Adrenal gland (tissue), 9 donors: ENCODE measurements at regions not wholly inside any gene's neighbourhood (a gene's known extent, or its start where the extent isn't known, plus 50 kb on each side); places are given as distances from the start of the nearest gene placed in this dataset.

ENCODE experiments used
- DNase-seq, 7 donors: peaks; one replicate each; pipeline ENCODE4 v3.0.0-alpha.2; 2019 to 2020
- H3K27ac ChIP-seq, 5 donors: fragments of 200-600 bp; sonication (generic) in 4 of 5; 1 replicate in 3 of 5; 2 replicates in 2 of 5; pipeline versions ENCODE4 v1.5.1 to v1.8.0; 2016 to 2020; ENCODE audit warnings: mild to moderate bottlenecking in 1 of 5
- H3K27me3 ChIP-seq: fragments of 200-600 bp; 2 replicates; pipeline ENCODE4 v1.8.0; 2021
- H3K36me3 ChIP-seq, 2 donors: fragments of 200-600 bp; replicated peaks in 1 of 2; 1 replicate in 1 of 2; 2 replicates in 1 of 2; pipeline versions ENCODE4 v1.5.1 to v1.8.0; 2018 to 2022
- H3K4me1 ChIP-seq, 2 donors: fragments of 200-600 bp; replicated peaks in 1 of 2; 1 replicate in 1 of 2; 2 replicates in 1 of 2; pipeline versions ENCODE4 v1.5.1 to v1.8.0; 2018 to 2021
- H3K4me3 ChIP-seq, 4 donors: fragments of 200-600 bp; sonication (generic) in 3 of 4; one replicate each; pipeline ENCODE4 v1.5.1; 2016 to 2018
- H3K9me3 ChIP-seq, 3 donors: fragments of 200-600 bp; sonication (generic) in 1 of 3; replicated peaks in 1 of 3; 1 replicate in 2 of 3; 2 replicates in 1 of 3; pipeline versions ENCODE4 v1.5.1 to v1.8.0; 2016 to 2021
- POLR2A ChIP-seq, 2 donors: fragments of 450-650 bp; IDR thresholded peaks; one replicate each; pipeline ENCODE4 v1.6.1; 2017; ENCODE audit warnings: antibody characterized with exemption in 2 of 2, mild to moderate bottlenecking in 2 of 2, moderate library complexity in 1 of 2
- WGBS, 4 donors: extraction: QIAGEN DNeasy Blood & Tissue Kit in 2 of 4; methylation state at CpG; one replicate each; pipeline versions ENCODE4 v1.1.5 to v1.1.7; 2013 to 2017; 5-methylcytosine and 5-hydroxymethylcytosine counted together
- intact Hi-C, 2 donors: fragments of 100-400 bp; cut with DNase I; formaldehyde crosslinking; loops; one replicate each; pipeline versions ENCODE4 v1.14.1 to v1.15.0; 2022 to 2023
- TF ChIP-seq, protein P1 (sequence below), 6 experiments: fragments of 450-650 bp in 4 of 6; fragments of 200-600 bp in 2 of 6; sonication (generic) in 1 of 6; IDR thresholded peaks; 1 replicate in 5 of 6; 2 replicates in 1 of 6; pipeline versions ENCODE4 v1.5.1 to v1.8.0; 2016 to 2021; ENCODE audit warnings: antibody characterized with exemption in 6 of 6, mild to moderate bottlenecking in 2 of 6, moderate library complexity in 1 of 6
- donor health status: healthy with polysubstance abuse.
- donor health status: Bipolar disorder and iron deficiency.
- donor health status: DM: yes; HTN: yes; CAD: no.
- donor health status: DM: no; HTN: no; CAD: no.
- donor health status: DM: no; HTN: no; CAD: no.

DNA sequence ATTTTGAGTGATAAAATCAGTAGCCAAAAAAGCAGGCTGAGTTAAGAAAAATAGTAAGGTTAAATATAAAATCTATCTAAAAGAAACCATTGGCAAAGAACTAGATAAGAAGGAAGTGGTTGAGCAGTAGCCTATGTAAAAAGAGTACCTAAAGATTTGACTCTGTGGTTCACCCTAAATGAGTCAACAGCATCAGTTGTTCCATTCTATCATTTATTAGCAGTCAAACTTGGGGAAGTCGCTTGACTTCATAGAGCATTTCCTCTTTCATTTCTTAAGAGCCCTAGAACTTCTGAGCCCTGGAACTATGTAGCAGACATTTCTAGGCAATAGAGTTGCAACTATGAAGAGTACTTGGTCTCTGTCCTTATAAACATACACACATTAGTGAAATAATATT, 381.7 kb downstream of the NUP35 start:
- H3K27ac ChIP-seq: no peak overlapping the region
- no peaks in the 10 kb centered on the region for H3K27me3 ChIP-seq
- H3K36me3 ChIP-seq: no peaks in the 10 kb centered on the region
- 67 to 82% (median 77%) methylated on average over 1 of the region's 1 CpG for WGBS, 4 donors
- H3K9me3 ChIP-seq: no peaks in the 10 kb centered on the region
- no peak overlapping the region for H3K4me3 ChIP-seq
- no peak for DNase-seq
- TF ChIP-seq, protein P1, sequence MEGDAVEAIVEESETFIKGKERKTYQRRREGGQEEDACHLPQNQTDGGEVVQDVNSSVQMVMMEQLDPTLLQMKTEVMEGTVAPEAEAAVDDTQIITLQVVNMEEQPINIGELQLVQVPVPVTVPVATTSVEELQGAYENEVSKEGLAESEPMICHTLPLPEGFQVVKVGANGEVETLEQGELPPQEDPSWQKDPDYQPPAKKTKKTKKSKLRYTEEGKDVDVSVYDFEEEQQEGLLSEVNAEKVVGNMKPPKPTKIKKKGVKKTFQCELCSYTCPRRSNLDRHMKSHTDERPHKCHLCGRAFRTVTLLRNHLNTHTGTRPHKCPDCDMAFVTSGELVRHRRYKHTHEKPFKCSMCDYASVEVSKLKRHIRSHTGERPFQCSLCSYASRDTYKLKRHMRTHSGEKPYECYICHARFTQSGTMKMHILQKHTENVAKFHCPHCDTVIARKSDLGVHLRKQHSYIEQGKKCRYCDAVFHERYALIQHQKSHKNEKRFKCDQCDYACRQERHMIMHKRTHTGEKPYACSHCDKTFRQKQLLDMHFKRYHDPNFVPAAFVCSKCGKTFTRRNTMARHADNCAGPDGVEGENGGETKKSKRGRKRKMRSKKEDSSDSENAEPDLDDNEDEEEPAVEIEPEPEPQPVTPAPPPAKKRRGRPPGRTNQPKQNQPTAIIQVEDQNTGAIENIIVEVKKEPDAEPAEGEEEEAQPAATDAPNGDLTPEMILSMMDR (IDR thresholded peaks at IDR 0.05): no peak
- no peak for TF ChIP-seq POLR2A (IDR thresholded peaks at IDR 0.05)
- no peaks in the 10 kb centered on the region for H3K4me1 ChIP-seq
- intact Hi-C loops: no loop called here

DNA sequence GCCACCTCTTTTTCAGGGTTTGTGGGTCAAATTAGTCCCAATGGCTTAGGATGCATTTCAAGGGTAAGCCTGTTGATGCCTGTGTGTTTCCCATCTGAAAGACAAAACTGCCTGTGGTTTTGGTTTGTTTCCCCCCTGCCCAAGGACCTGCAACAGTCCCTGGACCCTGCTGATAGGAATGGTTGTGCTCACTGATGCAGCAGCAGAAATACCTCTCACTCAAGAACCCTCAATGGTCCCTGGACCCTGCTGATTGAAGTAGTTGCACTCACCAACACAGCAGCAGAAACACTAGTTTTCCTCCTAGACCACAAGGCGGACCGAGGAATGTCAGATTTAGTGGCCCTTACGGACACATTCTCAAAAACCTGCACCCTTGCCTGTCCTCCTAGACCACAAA, 386.9 kb downstream of the NUP35 start:
- no peaks in the 10 kb centered on the region for H3K27me3 ChIP-seq
- H3K36me3 ChIP-seq: no peaks in the 10 kb centered on the region
- no peaks in the 10 kb centered on the region for H3K9me3 ChIP-seq
- no peak for DNase-seq
- intact Hi-C loops: no loop called here
- no peak overlapping the region for H3K27ac ChIP-seq
- no peak for TF ChIP-seq POLR2A (IDR thresholded peaks at IDR 0.05)
- TF ChIP-seq, protein P1 (IDR thresholded peaks at IDR 0.05): no peak
- no peak overlapping the region for H3K4me3 ChIP-seq
- WGBS, 4 donors: 59 to 86% (median 71%) methylated on average over 3 of the region's 3 CpGs
- H3K4me1 ChIP-seq: no peaks in the 10 kb centered on the region

DNA sequence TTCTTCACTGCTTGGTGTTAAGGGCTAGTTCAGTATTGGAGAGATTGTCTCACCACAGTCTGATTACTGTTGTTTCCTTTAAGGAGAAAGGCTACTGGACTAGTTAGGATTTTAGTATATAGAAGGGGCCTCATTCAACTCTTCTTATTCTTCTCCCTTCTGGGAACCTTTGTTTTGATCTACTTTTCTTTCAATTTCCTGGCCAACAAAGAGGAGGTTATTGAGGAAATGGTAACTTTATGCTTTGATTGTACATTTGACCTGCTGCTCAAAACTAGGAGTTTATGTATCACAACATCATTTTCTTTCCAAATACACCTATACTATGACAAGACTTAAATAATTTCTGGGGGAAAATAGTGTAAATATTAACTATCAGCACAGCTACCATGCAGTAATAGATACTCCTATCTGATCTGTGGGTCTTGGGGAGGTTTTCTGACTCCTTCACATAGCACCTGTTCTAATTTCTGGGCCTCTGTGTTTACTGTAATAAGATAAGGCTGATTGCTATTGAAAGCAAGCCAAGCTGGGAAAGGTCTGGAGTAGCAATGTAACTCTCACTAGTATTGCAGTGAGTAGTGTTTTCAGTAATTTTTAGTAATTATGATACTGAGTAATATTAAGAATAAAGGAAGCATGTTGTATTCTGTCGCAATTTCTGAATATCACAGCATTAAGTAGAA, 395.3 kb downstream of the NUP35 start:
- TF ChIP-seq POLR2A (IDR thresholded peaks at IDR 0.05): no peak
- TF ChIP-seq, protein P1 (IDR thresholded peaks at IDR 0.05): no peak
- Histone ChIP-seq H3K9me3 (peaks cover 0 to 7% (median 0%) of the 10 kb centered on the region in 3 donors), H3K4me3 (no peak overlapping the region), H3K36me3 (no peaks in the 10 kb centered on the region), H3K27ac (no peak overlapping the region), H3K4me1 (no peaks in the 10 kb centered on the region), H3K27me3 (no peaks in the 10 kb centered on the region)
- intact Hi-C loops: no loop called here
- WGBS, 4 donors: 87 to 100% (median 94%) methylated on average over 1 of the region's 1 CpG
- DNase-seq: no peak

DNA sequence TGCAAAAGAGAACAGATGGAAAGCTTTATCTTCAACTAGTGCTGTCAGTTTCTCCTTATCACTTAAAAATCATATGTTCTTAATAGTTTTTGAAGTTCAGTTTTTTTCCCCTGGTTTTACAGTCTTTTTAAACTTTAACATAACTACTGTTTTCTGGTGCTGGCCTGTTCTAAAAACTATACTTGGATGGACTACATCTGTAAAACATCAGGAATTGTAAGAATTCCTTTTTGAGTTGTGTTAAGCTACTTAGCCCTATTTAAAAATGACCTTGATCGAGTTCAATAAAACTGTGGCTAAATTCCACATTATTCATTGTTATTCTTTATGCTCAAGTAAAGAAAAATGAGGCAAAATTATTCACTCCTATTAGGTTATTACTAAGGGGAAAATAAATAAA, 397.7 kb downstream of the NUP35 start:
- intact Hi-C loops: no loop called here
- no peaks in the 10 kb centered on the region for H3K4me1 ChIP-seq
- TF ChIP-seq, protein P1 (IDR thresholded peaks at IDR 0.05): no peak
- TF ChIP-seq POLR2A (IDR thresholded peaks at IDR 0.05): no peak
- H3K27me3 ChIP-seq: no peaks in the 10 kb centered on the region
- H3K4me3 ChIP-seq: no peak overlapping the region
- WGBS, 4 donors: 30 to 41% (median 32%) methylated on average over 1 of the region's 1 CpG
- DNase-seq: no peak
- no peak overlapping the region for H3K27ac ChIP-seq
- H3K36me3 ChIP-seq: no peaks in the 10 kb centered on the region
- H3K9me3 ChIP-seq: peaks cover 0 to 3% (median 0%) of the 10 kb centered on the region in 3 donors
